H1 (cell line): ENCODE measurements at regions not wholly inside any gene's neighbourhood (a gene's known extent, or its start where the extent isn't known, plus 50 kb on each side); places are given as distances from the start of the nearest gene placed in this dataset.

Experiments used
- BACH1 ChIP-seq: IDR thresholded peaks from 2 replicates; pipeline ENCODE4 v1.6.1; 2012; ENCODE audit warnings: low read length, improper control_type of control experiment
- CEBPB ChIP-seq: IDR thresholded peaks from 2 replicates; pipeline ENCODE4 v1.6.1; 2012; ENCODE audit warnings: low read depth, low read length
- EZH2 ChIP-seq: fragments of 200-600 bp; sonication (generic); IDR thresholded peaks from 2 replicates; pipeline ENCODE4 v1.7.1; 2012; ENCODE audit warnings: low read depth, mild to moderate bottlenecking, moderate library complexity, low read length, inconsistent platforms; ENCODE audit not compliant: severe bottlenecking
- GABPA ChIP-seq: IDR thresholded peaks from 2 replicates; pipeline ENCODE4 v1.6.1; 2011; ENCODE audit warnings: mild to moderate bottlenecking, low read length, moderate library complexity, borderline replicate concordance; ENCODE audit not compliant: insufficient read depth
- HDAC2 ChIP-seq, 2 experiments: fragments of 300-600 bp in 1 of 2; sonication (generic) in 1 of 2; IDR thresholded peaks; 2 replicates each; pipeline ENCODE4 v1.6.1; 2011 to 2012; ENCODE audit warnings: low read depth in 2 of 2, low read length in 2 of 2, mild to moderate bottlenecking in 2 of 2, moderate library complexity in 2 of 2, borderline replicate concordance in 1 of 2, inconsistent platforms in 1 of 2
- MAFK ChIP-seq: IDR thresholded peaks from 2 replicates; pipeline ENCODE4 v1.6.1; 2012; ENCODE audit warnings: low read depth, mild to moderate bottlenecking, improper control_type of control experiment, low read length
- PHF8 ChIP-seq: fragments of 200-600 bp; sonication (generic); conservative IDR thresholded peaks from 2 replicates; pipeline ENCODE4 v1.7.1; 2012; ENCODE audit warnings: low read depth, mild to moderate bottlenecking, inconsistent platforms, low read length, moderate library complexity
- POLR2A ChIP-seq, 2 experiments: IDR thresholded peaks; 1 replicate in 1 of 2; 2 replicates in 1 of 2; pipeline ENCODE4 v1.6.1; 2011; ENCODE audit warnings: low read depth in 2 of 2, low read length in 2 of 2, mild to moderate bottlenecking in 2 of 2; ENCODE audit errors: control extremely low read depth in 1 of 2
- POLR2AphosphoS5 ChIP-seq: IDR thresholded peaks from 2 replicates; pipeline ENCODE4 v1.6.1; 2011; ENCODE audit warnings: low read depth, low read length
- POU5F1 ChIP-seq: IDR thresholded peaks from 2 replicates; pipeline ENCODE4 v1.6.1; 2011; ENCODE audit warnings: low read depth, mild to moderate bottlenecking, low read length, moderate library complexity
- RFX5 ChIP-seq: IDR thresholded peaks from 2 replicates; pipeline ENCODE4 v1.6.1; 2011; ENCODE audit warnings: low read depth, low read length, improper control_type of control experiment, borderline replicate concordance
- SIRT6 ChIP-seq: IDR thresholded peaks from one replicate; pipeline ENCODE4 v1.7.1; 2012; ENCODE audit warnings: low read length, inconsistent platforms
- YY1 ChIP-seq: IDR thresholded peaks from 2 replicates; pipeline ENCODE4 v1.6.1; 2011; ENCODE audit warnings: low read depth, mild to moderate bottlenecking, low read length
- TF ChIP-seq, protein P1 (sequence below), 3 experiments: IDR thresholded peaks; 1 replicate in 2 of 3; 2 replicates in 1 of 3; pipeline versions ENCODE4 v1.5.1 to v1.6.1; 2011; ENCODE audit warnings: low read length in 3 of 3, mild to moderate bottlenecking in 3 of 3, inconsistent platforms in 2 of 3, low read depth in 1 of 3, moderate library complexity in 1 of 3; ENCODE audit not compliant: insufficient read depth in 1 of 3; ENCODE audit errors: control extremely low read depth in 1 of 3

- TF ChIP-seq, protein P1, sequence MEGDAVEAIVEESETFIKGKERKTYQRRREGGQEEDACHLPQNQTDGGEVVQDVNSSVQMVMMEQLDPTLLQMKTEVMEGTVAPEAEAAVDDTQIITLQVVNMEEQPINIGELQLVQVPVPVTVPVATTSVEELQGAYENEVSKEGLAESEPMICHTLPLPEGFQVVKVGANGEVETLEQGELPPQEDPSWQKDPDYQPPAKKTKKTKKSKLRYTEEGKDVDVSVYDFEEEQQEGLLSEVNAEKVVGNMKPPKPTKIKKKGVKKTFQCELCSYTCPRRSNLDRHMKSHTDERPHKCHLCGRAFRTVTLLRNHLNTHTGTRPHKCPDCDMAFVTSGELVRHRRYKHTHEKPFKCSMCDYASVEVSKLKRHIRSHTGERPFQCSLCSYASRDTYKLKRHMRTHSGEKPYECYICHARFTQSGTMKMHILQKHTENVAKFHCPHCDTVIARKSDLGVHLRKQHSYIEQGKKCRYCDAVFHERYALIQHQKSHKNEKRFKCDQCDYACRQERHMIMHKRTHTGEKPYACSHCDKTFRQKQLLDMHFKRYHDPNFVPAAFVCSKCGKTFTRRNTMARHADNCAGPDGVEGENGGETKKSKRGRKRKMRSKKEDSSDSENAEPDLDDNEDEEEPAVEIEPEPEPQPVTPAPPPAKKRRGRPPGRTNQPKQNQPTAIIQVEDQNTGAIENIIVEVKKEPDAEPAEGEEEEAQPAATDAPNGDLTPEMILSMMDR (IDR thresholded peaks at IDR 0.05; ENCODE audit: control extremely low read depth in 1 of 3, insufficient read depth in 1 of 3, low read depth in 1 of 3, low read length in 3 of 3) = no peak
- TF ChIP-seq GABPA (no peak), YY1 (no peak), POLR2AphosphoS5 (no peak), BACH1 (no peak), CEBPB (no peak), SIRT6 (no peak), PHF8 (no peak), EZH2 (no peak), RFX5 (no peak), POLR2A (IDR thresholded peaks at IDR 0.05; ENCODE audit: control extremely low read depth in 1 of 2, low read depth in 2 of 2, low read length in 2 of 2) (no peak), MAFK (no peak), POU5F1 (no peak), HDAC2 (IDR thresholded peaks at IDR 0.05; ENCODE audit: borderline replicate concordance in 1 of 2, low read depth in 2 of 2, low read length in 2 of 2) (no peak)
Observed at GRCh38 chr2:100658017-100658416, 95.2 kb downstream of the PDCL3 start.
